ENCODE measurements at regions not wholly inside any gene's neighbourhood (a gene's known extent, or its start where the extent isn't known, plus 50 kb on each side); places are given as distances from the start of the nearest gene placed in this dataset.

DNA sequence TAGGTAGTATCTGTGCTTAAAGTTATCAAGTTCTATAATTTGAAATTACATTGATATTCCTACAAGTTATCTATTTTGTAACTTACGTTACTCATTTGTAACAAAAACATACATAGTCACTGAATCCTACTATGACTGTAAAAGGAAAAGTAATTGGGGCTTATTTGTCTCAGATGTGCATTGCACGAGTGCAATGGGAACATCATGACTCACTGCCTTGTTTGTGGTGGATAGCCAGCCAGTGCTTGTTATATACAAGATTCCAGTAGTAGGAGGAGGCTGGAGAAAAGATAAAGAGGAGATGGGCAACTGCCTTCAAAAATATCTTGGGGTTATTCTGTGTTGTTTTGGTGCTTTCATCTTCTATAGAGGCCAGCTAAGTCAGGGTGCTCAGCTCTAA is 164.1 kb downstream of the RNF144B start:
- DNase-seq (ENCODE audit: low read depth, low spot score) (no peak), ATAC-seq (no peak)
- no TSS peak for BruUV-seq (replicated peaks)
- H3K79me2 ChIP-seq (ENCODE audit: insufficient read depth, low read length): no peaks in the 10 kb centered on the region
- CTCF ChIA-PET: no interaction called here
- no peaks in the 10 kb centered on the region for H3K9me2 ChIP-seq (ENCODE audit: insufficient read depth)
- POLR2A ChIA-PET: no interaction called here
- intact Hi-C loops (cut with micrococcal nuclease): no loop called here
- H3K27me3 ChIP-seq (ENCODE audit: insufficient read depth, low read length): no peaks in the 10 kb centered on the region; the same call in 1 of the 2 replicates
- no peaks in the 10 kb centered on the region for H4K20me1 ChIP-seq (ENCODE audit: insufficient read depth)
- TF ChIP-seq, protein P1, sequence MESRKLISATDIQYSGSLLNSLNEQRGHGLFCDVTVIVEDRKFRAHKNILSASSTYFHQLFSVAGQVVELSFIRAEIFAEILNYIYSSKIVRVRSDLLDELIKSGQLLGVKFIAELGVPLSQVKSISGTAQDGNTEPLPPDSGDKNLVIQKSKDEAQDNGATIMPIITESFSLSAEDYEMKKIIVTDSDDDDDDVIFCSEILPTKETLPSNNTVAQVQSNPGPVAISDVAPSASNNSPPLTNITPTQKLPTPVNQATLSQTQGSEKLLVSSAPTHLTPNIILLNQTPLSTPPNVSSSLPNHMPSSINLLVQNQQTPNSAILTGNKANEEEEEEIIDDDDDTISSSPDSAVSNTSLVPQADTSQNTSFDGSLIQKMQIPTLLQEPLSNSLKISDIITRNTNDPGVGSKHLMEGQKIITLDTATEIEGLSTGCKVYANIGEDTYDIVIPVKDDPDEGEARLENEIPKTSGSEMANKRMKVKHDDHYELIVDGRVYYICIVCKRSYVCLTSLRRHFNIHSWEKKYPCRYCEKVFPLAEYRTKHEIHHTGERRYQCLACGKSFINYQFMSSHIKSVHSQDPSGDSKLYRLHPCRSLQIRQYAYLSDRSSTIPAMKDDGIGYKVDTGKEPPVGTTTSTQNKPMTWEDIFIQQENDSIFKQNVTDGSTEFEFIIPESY (IDR thresholded peaks at IDR 0.05; ENCODE audit: extremely low read depth, insufficient replicate concordance, low read length): no peak
- no peaks in the 10 kb centered on the region for H3K36me3 ChIP-seq (ENCODE audit: control insufficient read depth in 1 of 2, insufficient read depth in 2 of 2, low read length in 2 of 2)
- no peak overlapping the region for H3K9ac ChIP-seq (ENCODE audit: low read length)
- H3K27ac ChIP-seq (ENCODE audit: low read depth, low read length): no peak overlapping the region
- H3K4me3 ChIP-seq (replicated peaks in 1 of 2; ENCODE audit: low read depth in 1 of 2, low read length in 2 of 2): no peak overlapping the region
- H3K4me2 ChIP-seq (ENCODE audit: low read length): no peak overlapping the region
- no peaks in the 10 kb centered on the region for H3K9me3 ChIP-seq (ENCODE audit: control insufficient read depth in 1 of 2, insufficient read depth in 1 of 2, low read depth in 1 of 2, low read length in 2 of 2)
- no peak overlapping the region for H2AFZ ChIP-seq (ENCODE audit: low read depth, low read length, poor library complexity, severe bottlenecking)
- no peaks in the 10 kb centered on the region for H3K4me1 ChIP-seq (ENCODE audit: control insufficient read depth in 1 of 2, insufficient read depth in 2 of 2, low read length in 2 of 2)
- RAD21 ChIA-PET (ENCODE audit: low non-redundant PET in 1 of 2, low total read pairs in 2 of 2, uncharacterized antibody in 2 of 2, unreplicated experiment in 2 of 2): no interaction called here

DNA sequence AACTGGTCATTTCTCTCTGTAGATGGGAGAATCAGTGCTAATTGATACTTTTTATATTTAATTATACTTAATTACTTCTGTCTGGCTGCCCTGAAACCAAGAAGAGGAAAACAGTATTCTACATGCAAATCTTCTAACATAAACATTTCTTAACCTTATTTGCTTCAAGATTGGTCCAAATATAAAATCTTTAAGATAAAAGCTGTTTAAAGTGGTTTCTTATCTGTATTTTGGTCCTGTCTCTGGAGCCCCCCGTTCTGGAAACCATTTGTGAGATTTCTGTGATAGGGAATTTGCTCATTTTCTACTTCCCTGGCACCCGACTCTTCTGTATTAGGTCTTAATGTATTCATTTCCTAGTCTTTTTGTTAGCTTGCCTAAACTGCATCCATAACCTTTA is 168.6 kb downstream of the RNF144B start:
- intact Hi-C loops (cut with micrococcal nuclease): no loop called here
- Histone ChIP-seq H3K36me3 (ENCODE audit: control insufficient read depth in 1 of 2, insufficient read depth in 2 of 2, low read length in 2 of 2) (no peaks in the 10 kb centered on the region), H2AFZ (ENCODE audit: low read depth, low read length, poor library complexity, severe bottlenecking) (no peak overlapping the region), H4K20me1 (ENCODE audit: insufficient read depth) (no peaks in the 10 kb centered on the region), H3K9me2 (ENCODE audit: insufficient read depth) (no peaks in the 10 kb centered on the region), H3K4me2 (ENCODE audit: low read length) (no peak overlapping the region), H3K27me3 (ENCODE audit: insufficient read depth, low read length) (no peaks in the 10 kb centered on the region; the same call in 1 of the 2 replicates), H3K9ac (ENCODE audit: low read length) (no peak overlapping the region), H3K27ac (ENCODE audit: low read depth, low read length) (no peak overlapping the region), H3K4me3 (replicated peaks in 1 of 2; ENCODE audit: low read depth in 1 of 2, low read length in 2 of 2) (no peak overlapping the region), H3K79me2 (ENCODE audit: insufficient read depth, low read length) (no peaks in the 10 kb centered on the region), H3K4me1 (ENCODE audit: control insufficient read depth in 1 of 2, insufficient read depth in 2 of 2, low read length in 2 of 2) (no peaks in the 10 kb centered on the region), H3K9me3 (ENCODE audit: control insufficient read depth in 1 of 2, insufficient read depth in 1 of 2, low read depth in 1 of 2, low read length in 2 of 2) (no peaks in the 10 kb centered on the region)
- TF ChIP-seq FOSL1 (IDR thresholded peaks at IDR 0.05; ENCODE audit: low read depth): no peak
- no peak for TF ChIP-seq SP1 (IDR thresholded peaks at IDR 0.05; ENCODE audit: low read depth)
- TF ChIP-seq, protein P1 (IDR thresholded peaks at IDR 0.05; ENCODE audit: extremely low read depth, insufficient replicate concordance, low read length): no peak
- TF ChIP-seq, protein P2, sequence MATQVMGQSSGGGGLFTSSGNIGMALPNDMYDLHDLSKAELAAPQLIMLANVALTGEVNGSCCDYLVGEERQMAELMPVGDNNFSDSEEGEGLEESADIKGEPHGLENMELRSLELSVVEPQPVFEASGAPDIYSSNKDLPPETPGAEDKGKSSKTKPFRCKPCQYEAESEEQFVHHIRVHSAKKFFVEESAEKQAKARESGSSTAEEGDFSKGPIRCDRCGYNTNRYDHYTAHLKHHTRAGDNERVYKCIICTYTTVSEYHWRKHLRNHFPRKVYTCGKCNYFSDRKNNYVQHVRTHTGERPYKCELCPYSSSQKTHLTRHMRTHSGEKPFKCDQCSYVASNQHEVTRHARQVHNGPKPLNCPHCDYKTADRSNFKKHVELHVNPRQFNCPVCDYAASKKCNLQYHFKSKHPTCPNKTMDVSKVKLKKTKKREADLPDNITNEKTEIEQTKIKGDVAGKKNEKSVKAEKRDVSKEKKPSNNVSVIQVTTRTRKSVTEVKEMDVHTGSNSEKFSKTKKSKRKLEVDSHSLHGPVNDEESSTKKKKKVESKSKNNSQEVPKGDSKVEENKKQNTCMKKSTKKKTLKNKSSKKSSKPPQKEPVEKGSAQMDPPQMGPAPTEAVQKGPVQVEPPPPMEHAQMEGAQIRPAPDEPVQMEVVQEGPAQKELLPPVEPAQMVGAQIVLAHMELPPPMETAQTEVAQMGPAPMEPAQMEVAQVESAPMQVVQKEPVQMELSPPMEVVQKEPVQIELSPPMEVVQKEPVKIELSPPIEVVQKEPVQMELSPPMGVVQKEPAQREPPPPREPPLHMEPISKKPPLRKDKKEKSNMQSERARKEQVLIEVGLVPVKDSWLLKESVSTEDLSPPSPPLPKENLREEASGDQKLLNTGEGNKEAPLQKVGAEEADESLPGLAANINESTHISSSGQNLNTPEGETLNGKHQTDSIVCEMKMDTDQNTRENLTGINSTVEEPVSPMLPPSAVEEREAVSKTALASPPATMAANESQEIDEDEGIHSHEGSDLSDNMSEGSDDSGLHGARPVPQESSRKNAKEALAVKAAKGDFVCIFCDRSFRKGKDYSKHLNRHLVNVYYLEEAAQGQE (IDR thresholded peaks at IDR 0.05; ENCODE audit: low read depth): no peak
- TF ChIP-seq RAD21 (IDR thresholded peaks at IDR 0.05; ENCODE audit: low read depth): no peak
- no peak for TF ChIP-seq CEBPB (IDR thresholded peaks at IDR 0.05; ENCODE audit: low read depth)
- no peak for TF ChIP-seq YY1 (IDR thresholded peaks at IDR 0.05; ENCODE audit: extremely low read depth, insufficient replicate concordance, low read depth, low read length)
- TF ChIP-seq JUND (IDR thresholded peaks at IDR 0.05): no peak
- no peak for TF ChIP-seq EGR1 (IDR thresholded peaks at IDR 0.05; ENCODE audit: low read depth)
- RAD21 ChIA-PET (ENCODE audit: low non-redundant PET in 1 of 2, low total read pairs in 2 of 2, uncharacterized antibody in 2 of 2, unreplicated experiment in 2 of 2): no interaction called here
- ATAC-seq (no peak), DNase-seq (ENCODE audit: low read depth, low spot score) (no peak)
- CTCF ChIA-PET: no interaction called here
- POLR2A ChIA-PET: no interaction called here
- no TSS peak for BruUV-seq (replicated peaks)
